Caco-2 (cell line): ENCODE measurements at regions not wholly inside any gene's neighbourhood (a gene's known extent, or its start where the extent isn't known, plus 50 kb on each side); places are given as distances from the start of the nearest gene placed in this dataset.

Experiments used
- BruUV-seq: library from RNA; stranded (reverse); fragments of 400-500 nt; replicated peaks from 2 replicates; lab custom pipeline; 2021; lab: Mats Ljungman, UMichigan
- CTCF ChIA-PET: fragments of 300-600 bp; sonication (Branson Sonifier 250); formaldehyde crosslinking; loops from one replicate; lab custom pipeline; 2022; ENCODE audit warnings: antibody characterized with exemption; lab: Charles Lee
- POLR2A ChIA-PET: fragments of 300-600 bp; sonication (Branson Sonifier 250); formaldehyde crosslinking; loops from one replicate; lab custom pipeline; 2022; ENCODE audit warnings: antibody characterized with exemption; lab: Charles Lee
- DNase-seq, 2 experiments: peaks; one replicate each; pipeline versions ENCODE4 v3.0.0 to v3.0.0-alpha.2; 2020 to 2022
- H3K27me3 ChIP-seq: replicated peaks from 2 replicates; pipeline ENCODE4 v1.6.0; 2011; ENCODE audit warnings: low read length; ENCODE audit not compliant: control insufficient read depth, insufficient read depth
- H3K36me3 ChIP-seq: 2 replicates; pipeline ENCODE4 v1.5.1; 2011; ENCODE audit warnings: low read length; ENCODE audit not compliant: control insufficient read depth, insufficient read depth
- H3K4me1 ChIP-seq: fragments of 250-450 bp; sonication (Bioruptor Pico); 2 replicates; pipeline ENCODE4 v1.5.1; 2020; ENCODE audit warnings: mild to moderate bottlenecking
- H3K4me3 ChIP-seq: 2 replicates; pipeline ENCODE4 v1.5.1; 2011; ENCODE audit warnings: low read depth, mild to moderate bottlenecking, control low read depth, low read length
- H3K9me3 ChIP-seq: fragments of 250-450 bp; sonication (Bioruptor Pico); 2 replicates; pipeline ENCODE4 v1.5.1; 2020; ENCODE audit warnings: mild to moderate bottlenecking, moderate library complexity
- H3K27ac Mint-ChIP-seq: one replicate; pipeline ENCODE4 v1.8.0; 2022; ENCODE audit warnings: mixed read lengths; ENCODE audit not compliant: unreplicated experiment
- H3K27me3 Mint-ChIP-seq: one replicate; pipeline ENCODE4 v1.8.0; 2022; ENCODE audit warnings: mixed read lengths; ENCODE audit not compliant: insufficient read depth, unreplicated experiment
- H3K36me3 Mint-ChIP-seq: one replicate; pipeline ENCODE4 v1.8.0; 2022; ENCODE audit warnings: mild to moderate bottlenecking, mixed read lengths; ENCODE audit not compliant: insufficient read depth, unreplicated experiment
- H3K4me1 Mint-ChIP-seq: one replicate; pipeline ENCODE4 v1.8.0; 2022; ENCODE audit warnings: low read depth, mixed read lengths; ENCODE audit not compliant: unreplicated experiment
- H3K4me3 Mint-ChIP-seq: one replicate; pipeline ENCODE4 v1.8.0; 2022; ENCODE audit warnings: mild to moderate bottlenecking, moderate library complexity, mixed read lengths; ENCODE audit not compliant: unreplicated experiment
- H3K9me3 Mint-ChIP-seq: one replicate; pipeline ENCODE4 v1.8.0; 2022; ENCODE audit warnings: mixed read lengths; ENCODE audit not compliant: unreplicated experiment
- CTCF ChIP-seq, 2 experiments: fragments of 200-600 bp in 1 of 2; IDR thresholded peaks; 1 replicate in 1 of 2; 2 replicates in 1 of 2; pipeline versions ENCODE4 v1.5.1 to v1.8.0; 2011 to 2022; ENCODE audit warnings: antibody characterized with exemption in 1 of 2, control low read depth in 1 of 2, inconsistent platforms in 1 of 2, low read depth in 1 of 2, low read length in 1 of 2, mild to moderate bottlenecking in 1 of 2, moderate library complexity in 1 of 2; ENCODE audit not compliant: insufficient read depth in 1 of 2, severe bottlenecking in 1 of 2, unreplicated experiment in 1 of 2
- intact Hi-C: fragments of 100-400 bp; cut with micrococcal nuclease; formaldehyde crosslinking; loops from one replicate; pipeline ENCODE4 v1.10.0; 2022; ENCODE audit not compliant: unreplicated experiment

- BruUV-seq = no TSS peak
- Mint-ChIP-seq H3K27me3 (no peaks in the 10 kb centered on the region), H3K36me3 (no peaks in the 10 kb centered on the region), H3K27ac (no peak overlapping the region), H3K4me1 (no peaks in the 10 kb centered on the region), H3K9me3 (peaks cover 43% of the 10 kb centered on the region), H3K4me3 (no peak overlapping the region)
- no peaks in the 10 kb centered on the region for H3K27me3 ChIP-seq
- intact Hi-C loops = no loop called here
- ChIA-PET POLR2A (no interaction called here), CTCF (no interaction called here)
- DNase-seq = no peak
- H3K4me3 ChIP-seq = no peak overlapping the region
- no peaks in the 10 kb centered on the region for H3K36me3 ChIP-seq
- TF ChIP-seq CTCF (IDR thresholded peaks at IDR 0.05; ENCODE audit: insufficient read depth in 1 of 2, low read depth in 1 of 2, low read length in 1 of 2, severe bottlenecking in 1 of 2, unreplicated experiment in 1 of 2) = no peak
- no peaks in the 10 kb centered on the region for H3K4me1 ChIP-seq
- H3K9me3 ChIP-seq = peaks cover 24% of the 10 kb centered on the region
Observed at GRCh38 chr7:56537477-56537876, 421.3 kb upstream of the NUPR2 start.

- intact Hi-C loops = no loop called here
- peaks cover 24% of the 10 kb centered on the region for H3K9me3 Mint-ChIP-seq
- H3K4me1 Mint-ChIP-seq = no peaks in the 10 kb centered on the region
- Histone ChIP-seq H3K9me3 (peaks cover 4% of the 10 kb centered on the region; the same call in 1 of the 2 replicates), H3K36me3 (no peaks in the 10 kb centered on the region), H3K27me3 (no peaks in the 10 kb centered on the region), H3K4me3 (no peak overlapping the region), H3K4me1 (no peaks in the 10 kb centered on the region)
- TF ChIP-seq CTCF (IDR thresholded peaks at IDR 0.05; ENCODE audit: insufficient read depth in 1 of 2, low read depth in 1 of 2, low read length in 1 of 2, severe bottlenecking in 1 of 2, unreplicated experiment in 1 of 2) = no peak
- H3K27ac Mint-ChIP-seq = no peak overlapping the region
- no peaks in the 10 kb centered on the region for H3K27me3 Mint-ChIP-seq
- no peak for DNase-seq
- H3K4me3 Mint-ChIP-seq = no peak overlapping the region
- BruUV-seq = no TSS peak
- ChIA-PET CTCF (no interaction called here), POLR2A (no interaction called here)
- H3K36me3 Mint-ChIP-seq = no peaks in the 10 kb centered on the region
Observed at GRCh38 chr7:56495165-56495564, 378.9 kb upstream of the NUPR2 start.

DNA sequence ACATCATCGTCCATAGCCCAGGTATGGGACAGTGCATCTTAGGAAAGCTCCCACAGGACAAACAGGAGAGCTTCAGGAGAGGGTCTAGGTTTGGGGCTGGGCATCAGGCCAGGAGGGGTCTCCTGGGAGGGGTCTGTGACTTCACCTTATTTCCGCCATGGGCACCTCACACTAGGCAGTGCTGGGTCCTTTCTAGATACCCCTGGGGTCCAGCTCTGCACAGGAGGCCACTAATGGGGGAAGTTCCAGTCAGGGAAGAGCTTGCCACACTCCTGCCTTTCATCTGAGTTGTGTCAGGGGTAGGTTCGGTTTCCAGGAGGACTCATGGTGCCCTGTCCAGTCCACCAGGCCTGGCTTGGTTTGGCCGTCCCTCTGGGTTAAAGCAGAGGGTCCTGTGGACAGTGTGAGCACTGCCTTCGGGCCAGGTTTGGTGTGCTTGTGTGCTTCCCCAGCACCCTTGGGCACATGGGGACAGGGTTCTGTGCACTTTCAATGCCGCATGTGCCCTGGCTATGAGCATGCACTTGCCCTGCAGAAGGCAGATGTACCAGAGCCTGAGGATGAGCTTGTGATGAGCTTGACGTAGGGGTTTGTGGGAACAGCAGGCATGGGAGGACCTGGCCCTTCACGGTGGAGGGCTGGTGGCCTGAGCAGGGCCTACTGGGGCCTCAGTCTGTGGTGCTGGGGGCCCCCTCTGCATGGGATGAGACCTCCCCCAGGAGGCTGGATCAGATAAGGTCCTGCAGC lies 377.7 kb upstream of the NUPR2 start:
- ChIA-PET CTCF (interaction anchor here (0.6 kb wide), 1 partner anchor 60 kb away, joined by 3 read pairs; no protein-coding TSS in a partner anchor), POLR2A (no interaction called here)
- Mint-ChIP-seq H3K36me3 (no peaks in the 10 kb centered on the region), H3K27me3 (no peaks in the 10 kb centered on the region), H3K27ac (no peak overlapping the region), H3K9me3 (peaks cover 17% of the 10 kb centered on the region), H3K4me3 (no peak overlapping the region), H3K4me1 (no peaks in the 10 kb centered on the region)
- no peak for TF ChIP-seq CTCF (IDR thresholded peaks at IDR 0.05; ENCODE audit: insufficient read depth in 1 of 2, low read depth in 1 of 2, low read length in 1 of 2, severe bottlenecking in 1 of 2, unreplicated experiment in 1 of 2)
- H3K9me3 ChIP-seq = peaks cover 4% of the 10 kb centered on the region; the same call in 1 of the 2 replicates
- no peak overlapping the region for H3K4me3 ChIP-seq
- no TSS peak for BruUV-seq
- intact Hi-C loops = no loop called here
- no peak for DNase-seq
- no peaks in the 10 kb centered on the region for H3K4me1 ChIP-seq
- H3K27me3 ChIP-seq = no peaks in the 10 kb centered on the region
- H3K36me3 ChIP-seq = no peaks in the 10 kb centered on the region
